SK-N-SH (cell line): ENCODE measurements at regions not wholly inside any gene's neighbourhood (a gene's known extent, or its start where the extent isn't known, plus 50 kb on each side); places are given as distances from the start of the nearest gene placed in this dataset.
A peak's percentile ranks its signal among the peaks of the same experiment; 100 is the strongest.

Experiments used
- RCOR1 ChIP-seq: fragments of 150-350 bp; IDR thresholded peaks from 2 replicates; pipeline ENCODE4 v1.6.1; 2017; ENCODE audit warnings: antibody characterized with exemption, low read length
- SMC3 ChIP-seq: IDR thresholded peaks from 2 replicates; pipeline ENCODE4 v1.6.1; 2012; ENCODE audit warnings: low read depth, low read length, improper control_type of control experiment
- TCF12 ChIP-seq: IDR thresholded peaks from 2 replicates; pipeline ENCODE4 v1.4.0; 2012
- TF ChIP-seq, protein P1 (sequence below): fragments of 200-600 bp; sonication (generic); IDR thresholded peaks from 2 replicates; pipeline ENCODE4 v1.6.1; 2017; ENCODE audit warnings: antibody characterized with exemption, mild to moderate bottlenecking, moderate library complexity

- TF ChIP-seq RCOR1: no peak
- TF ChIP-seq TCF12: peak; percentile 82
- TF ChIP-seq SMC3: no peak
- TF ChIP-seq, protein P1, sequence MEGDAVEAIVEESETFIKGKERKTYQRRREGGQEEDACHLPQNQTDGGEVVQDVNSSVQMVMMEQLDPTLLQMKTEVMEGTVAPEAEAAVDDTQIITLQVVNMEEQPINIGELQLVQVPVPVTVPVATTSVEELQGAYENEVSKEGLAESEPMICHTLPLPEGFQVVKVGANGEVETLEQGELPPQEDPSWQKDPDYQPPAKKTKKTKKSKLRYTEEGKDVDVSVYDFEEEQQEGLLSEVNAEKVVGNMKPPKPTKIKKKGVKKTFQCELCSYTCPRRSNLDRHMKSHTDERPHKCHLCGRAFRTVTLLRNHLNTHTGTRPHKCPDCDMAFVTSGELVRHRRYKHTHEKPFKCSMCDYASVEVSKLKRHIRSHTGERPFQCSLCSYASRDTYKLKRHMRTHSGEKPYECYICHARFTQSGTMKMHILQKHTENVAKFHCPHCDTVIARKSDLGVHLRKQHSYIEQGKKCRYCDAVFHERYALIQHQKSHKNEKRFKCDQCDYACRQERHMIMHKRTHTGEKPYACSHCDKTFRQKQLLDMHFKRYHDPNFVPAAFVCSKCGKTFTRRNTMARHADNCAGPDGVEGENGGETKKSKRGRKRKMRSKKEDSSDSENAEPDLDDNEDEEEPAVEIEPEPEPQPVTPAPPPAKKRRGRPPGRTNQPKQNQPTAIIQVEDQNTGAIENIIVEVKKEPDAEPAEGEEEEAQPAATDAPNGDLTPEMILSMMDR: no peak
Observed at GRCh38 chr20:40506537-40506939, 182.5 kb downstream of the MAFB start.
